COLO668 (cell line): ENCODE measurements at regions not wholly inside any gene's neighbourhood (a gene's known extent, or its start where the extent isn't known, plus 50 kb on each side); places are given as distances from the start of the nearest gene placed in this dataset.
"Not testable (repeated sequence)": the region's sequence is repeated elsewhere in the genome, so short reads cannot be mapped to it uniquely, and the experiment has no call there.

Experiments used
- DNase-seq: peaks from one replicate; lab custom pipeline; 2025; ENCODE audit not compliant: unreplicated experiment; lab: John Stamatoyannopoulos, UW

DNA sequence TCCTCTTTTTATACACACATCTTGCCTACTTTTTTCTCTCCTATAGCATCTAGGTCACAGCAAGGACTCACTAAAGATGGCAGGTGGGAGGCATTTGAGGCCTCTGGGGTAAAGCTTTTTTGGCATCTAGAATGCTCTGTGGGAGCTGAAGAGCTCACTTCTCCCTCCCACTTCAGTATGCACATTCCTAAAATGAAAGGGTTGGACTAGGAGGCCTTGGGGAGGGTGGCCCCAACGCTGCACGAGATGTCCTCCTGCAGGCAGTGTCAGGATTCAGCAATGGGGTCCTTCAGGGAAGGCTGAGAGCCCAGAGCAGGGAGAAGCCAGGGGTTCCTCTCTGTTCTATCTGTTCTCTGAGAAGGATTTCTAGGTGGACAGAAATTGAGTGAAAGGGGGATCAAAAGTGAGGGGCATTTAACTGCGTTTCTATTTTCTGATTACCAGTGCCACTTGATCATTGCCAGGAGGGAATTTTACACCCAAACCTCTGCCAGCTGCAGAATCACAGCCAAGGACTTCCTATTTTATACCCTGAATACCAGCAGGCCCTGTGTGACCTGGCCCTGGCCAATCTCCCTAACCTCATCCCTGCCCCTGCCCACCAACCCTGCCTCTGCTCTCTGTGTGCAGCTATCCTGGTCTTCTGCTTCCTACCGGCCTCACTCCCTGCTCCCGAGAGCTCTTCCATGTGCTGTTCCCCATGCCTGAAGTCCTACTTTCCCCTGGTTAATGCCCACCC is 186.2 kb downstream of the CYP26B1 start:
- no peak for DNase-seq

DNA sequence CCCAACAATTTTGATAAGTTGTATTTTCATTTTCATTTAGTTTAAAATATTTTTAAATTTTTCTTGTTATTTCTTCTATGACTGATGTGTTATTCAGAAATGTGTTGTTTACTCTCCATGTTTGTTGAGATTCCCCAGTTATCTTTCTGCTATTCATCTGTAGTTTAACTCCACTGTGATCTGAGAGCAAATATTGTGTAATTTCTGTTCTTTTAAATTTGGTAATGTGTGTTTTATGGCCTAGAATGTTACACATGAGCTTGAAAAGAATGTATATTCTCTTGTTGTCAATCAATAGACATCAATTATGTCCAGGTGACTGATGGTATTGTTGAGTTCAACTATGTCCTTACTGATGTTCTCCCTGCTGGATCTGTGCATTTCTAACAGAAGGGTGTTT is 188.2 kb downstream of the CYP26B1 start:
- no peak for DNase-seq

DNA sequence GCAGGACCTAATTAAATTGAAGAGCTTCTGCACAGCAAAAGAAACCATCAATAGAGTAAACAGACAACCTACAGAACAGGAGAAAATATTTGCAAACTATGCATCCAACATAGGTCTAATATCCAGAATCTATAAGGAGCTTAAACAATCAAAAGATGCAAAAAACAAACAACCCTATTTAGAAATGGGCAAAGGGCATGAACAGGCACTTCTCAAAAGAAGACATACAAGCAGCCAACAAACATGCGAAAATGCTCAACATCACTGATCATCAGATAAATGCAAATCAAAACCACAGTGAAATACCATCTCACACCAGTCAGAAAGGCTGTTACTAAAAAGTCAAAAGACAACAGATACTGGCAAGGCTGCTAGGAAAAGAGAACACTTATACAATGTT is 189.2 kb downstream of the CYP26B1 start:
- DNase-seq: not testable (repeated sequence)

DNA sequence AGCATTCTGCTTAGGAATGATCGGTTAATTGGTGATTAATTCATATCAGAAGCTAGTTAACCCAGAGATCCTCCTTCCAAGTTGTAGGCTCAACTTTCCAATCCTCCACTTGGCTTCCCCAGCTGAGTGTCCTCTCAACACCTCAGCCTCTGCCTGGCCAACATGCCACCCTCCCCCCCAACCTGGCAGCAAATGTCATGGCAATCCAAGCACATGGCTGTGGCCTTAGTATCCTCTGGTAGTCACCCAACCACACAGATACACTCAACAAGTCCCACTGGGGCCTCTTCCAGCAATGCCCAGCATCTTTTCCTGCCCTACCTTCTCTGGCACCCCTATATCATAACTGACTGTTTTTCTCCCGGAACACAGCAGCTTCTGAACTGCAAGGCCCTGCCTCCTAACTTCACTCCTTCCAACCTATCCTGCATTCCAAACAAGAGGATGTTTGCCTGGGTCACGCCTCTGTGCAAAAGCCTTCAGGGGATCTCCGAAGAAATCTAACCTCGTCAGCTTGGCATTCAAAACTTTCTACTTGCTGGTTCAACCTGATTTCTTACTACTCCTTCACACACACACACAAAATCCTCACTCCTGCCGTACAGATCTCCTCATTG is 195.0 kb downstream of the CYP26B1 start:
- no peak for DNase-seq

DNA sequence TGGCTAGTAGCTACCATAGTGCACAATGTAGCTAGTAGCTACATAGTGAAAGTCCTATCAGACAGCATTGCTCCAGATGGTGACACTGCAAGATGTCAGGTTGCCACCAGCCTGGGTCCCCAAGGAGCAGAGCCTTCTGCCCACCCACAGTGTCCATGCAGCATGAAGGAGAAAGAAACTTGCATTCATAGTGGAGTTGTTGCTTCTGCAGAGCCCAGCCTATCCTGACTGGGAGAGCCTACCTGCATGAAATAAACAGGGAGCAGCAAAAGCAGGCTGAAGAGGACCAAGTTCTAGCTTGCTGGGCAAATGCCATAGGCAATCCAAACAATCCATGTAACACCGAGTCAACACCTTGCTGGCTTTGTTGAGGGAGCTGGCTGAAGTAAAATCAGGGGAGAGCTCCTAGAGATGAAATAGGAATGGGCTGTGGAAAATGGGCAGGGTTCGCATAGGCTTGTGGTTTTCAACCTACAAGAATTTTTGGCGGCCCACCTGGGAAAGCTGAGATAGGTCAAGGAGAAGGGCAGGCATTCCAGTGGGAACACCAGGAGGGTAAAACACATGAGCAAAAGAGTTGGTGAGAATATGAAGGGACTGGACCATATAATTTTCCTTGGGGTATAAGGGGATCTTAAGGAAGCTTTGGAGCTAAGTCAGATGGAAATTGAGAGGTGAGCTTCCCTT is 195.8 kb downstream of the CYP26B1 start:
- no peak for DNase-seq

DNA sequence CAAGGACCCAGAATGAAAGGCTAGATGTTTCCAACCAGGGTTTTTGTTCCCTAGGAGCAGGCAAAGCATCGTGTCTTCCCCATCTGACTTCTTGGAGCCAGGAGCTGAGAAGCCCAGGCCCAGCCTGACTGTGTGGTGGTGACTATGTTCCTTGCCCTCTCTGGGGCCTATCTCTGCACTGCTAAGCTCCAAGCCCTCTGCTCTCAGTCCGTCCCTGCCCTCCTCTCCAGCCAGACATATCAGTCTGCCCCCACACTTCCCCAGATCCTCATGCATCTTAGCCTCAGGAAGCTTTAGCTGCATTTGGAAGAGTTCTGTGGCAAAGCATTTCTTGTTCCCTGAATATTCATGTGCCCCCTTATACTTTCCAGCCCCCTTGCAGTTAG is 196.6 kb downstream of the CYP26B1 start:
- no peak for DNase-seq

DNA sequence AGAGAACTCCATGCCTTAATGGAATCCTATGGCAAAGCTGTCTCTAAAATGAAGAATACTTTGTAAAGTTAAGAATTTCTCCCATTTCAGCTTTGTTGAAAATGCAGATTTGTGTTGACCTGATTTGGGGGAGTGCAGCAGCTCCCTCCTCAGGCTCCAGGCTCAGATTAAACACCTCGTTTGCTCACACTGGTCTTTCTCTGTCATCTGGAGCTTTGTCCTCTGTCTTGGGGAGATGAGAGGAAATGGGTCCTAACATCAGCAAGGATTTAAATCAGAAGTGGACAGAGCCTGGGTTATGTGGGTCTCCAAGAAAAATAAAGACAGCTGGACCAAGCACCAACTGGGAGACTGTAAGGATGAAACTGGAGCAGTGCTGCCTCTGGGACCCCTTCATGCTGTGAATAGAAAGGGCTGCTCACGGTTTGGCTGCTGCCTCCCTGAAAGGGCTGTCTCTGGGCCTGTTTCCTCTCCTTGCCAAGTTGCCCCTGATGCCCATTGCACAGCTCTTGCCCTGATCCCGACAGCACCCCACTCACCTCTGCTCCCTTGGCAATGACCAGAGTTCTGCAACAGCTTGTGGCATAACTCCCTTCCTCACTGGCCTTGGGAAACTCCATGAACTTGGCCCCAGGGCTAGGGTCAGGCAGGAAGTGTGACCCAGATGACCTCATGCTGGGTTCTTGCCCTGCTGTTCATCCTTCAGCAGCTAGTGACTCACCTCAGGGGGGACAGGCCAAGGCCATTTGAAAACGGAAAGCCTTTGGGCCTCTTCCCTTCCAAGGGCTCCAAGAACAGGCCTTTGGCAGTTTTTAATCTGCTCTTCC is 197.2 kb downstream of the CYP26B1 start:
- no peak for DNase-seq

DNA sequence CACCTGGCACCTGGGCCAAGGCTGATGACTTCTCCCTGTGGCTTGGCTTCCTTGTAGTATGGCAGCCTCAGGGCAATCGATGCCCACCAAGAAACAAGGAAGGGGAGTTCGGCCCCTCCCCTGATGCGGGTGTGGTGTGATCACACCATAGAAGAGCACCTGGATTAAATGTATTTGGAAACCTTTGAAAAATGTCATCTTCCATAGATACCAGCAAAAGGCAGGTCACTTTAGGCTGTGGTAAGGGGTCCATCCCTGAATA is 198.2 kb downstream of the CYP26B1 start:
- DNase-seq: no peak

DNA sequence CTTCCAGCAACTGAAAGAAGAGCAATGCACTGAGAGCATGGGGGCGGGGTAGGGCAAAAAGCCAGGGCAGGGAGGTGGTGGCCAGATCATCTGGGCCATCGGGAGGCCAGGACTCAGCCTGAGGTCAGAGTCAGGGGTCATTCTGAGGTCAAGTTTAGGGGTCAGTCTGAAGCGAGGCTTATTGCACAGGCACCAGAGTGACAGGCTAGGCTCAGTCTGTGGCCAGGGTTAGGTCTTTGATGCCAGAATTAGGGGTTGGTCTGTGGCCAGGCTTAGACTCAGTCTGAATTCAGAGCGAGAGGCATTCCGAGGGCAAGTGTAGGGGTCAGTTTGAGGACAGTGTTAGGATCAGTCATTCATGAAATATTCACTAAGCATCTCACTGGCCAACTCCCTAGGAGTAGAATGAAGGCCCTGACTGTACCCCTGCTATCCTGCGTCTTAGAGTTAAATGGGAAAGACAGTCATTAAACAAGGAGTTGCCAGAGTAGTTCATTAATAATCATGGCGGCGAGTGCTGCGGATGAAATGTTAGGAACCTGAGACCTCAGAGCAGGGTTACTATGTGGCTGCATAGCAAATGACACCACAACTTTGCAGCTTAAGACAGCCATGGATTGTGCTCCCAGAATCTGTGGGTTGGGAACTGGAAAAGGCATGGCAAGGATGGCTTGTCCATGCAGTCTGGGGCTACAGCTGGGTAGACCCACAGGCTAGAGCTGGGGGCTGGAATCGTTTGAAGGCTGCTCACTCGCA is 198.7 kb downstream of the CYP26B1 start:
- no peak for DNase-seq

DNA sequence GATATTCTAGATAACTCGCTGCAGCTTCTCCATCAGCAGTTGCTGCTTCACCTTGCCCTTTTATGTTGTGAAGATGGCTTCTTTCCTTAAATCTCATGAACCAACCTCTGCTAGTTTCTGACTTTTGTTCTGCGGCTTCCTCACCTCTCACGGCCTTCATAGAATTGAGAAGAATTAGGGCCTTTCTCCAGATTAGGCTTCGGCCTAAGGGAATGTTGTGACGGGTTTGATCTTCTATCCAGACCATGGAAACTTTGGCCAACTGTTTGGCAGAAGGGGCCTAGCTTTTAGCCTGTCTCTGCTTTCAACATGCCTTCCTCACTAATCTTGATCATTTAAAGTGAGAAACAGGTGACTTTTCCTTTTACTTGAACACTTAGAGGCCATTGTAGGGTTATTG is 199.9 kb downstream of the CYP26B1 start:
- DNase-seq: no peak

DNA sequence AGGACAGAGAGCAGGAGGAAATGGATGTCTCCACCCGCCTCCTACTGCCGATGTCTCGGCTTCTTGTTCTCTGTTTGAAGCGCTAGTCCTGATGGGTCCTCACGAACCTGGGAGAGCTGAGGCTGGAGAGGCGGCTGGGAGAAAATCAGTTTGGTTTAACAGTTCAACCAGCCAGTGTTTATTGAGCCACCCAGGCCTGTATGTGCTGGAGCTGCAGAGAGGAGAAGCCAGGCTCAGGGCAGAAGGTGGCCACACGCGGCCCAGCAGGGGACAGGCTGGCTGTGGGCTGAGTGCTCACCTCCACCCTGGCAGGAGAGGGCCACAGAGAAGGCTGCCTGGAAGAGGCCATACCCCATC is 202.1 kb downstream of the CYP26B1 start:
- no peak for DNase-seq

DNA sequence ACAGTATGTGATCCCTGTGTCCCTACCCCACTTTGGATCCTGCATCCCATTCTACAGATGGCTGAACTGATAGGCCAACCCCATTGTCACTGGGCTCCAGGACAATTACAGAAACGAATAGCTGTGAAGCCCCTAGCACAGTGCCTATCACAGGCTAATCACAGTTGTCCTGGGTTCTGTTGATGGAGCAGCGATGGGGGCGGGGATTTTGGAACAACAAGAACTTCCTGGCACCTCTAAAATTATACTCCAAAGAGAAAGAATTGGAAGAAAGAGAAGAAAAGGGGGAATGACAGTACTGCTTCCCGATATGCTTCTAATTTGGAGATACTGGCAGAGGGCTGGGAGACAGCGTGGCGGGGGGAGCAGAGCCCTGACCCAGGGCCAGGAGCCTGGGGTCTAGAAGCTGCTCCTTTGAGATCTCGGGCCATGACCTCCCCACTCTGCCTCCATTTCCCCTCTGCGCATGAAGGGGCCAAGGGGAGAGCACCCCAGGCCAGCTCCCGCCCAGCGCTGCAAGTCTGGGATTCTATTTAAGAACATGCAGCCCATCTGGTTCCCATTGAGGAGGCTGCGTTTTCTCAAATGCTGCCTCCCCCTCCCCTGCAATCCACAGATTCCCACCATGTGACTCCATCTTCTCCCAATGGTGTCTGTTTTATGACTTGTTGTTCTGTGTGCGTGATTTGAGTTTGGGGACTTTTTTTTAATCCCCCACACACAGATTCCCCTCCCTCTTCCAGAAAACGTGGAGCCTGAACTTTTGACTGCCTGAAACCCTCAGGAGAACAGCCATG is 202.7 kb downstream of the CYP26B1 start:
- no peak for DNase-seq

DNA sequence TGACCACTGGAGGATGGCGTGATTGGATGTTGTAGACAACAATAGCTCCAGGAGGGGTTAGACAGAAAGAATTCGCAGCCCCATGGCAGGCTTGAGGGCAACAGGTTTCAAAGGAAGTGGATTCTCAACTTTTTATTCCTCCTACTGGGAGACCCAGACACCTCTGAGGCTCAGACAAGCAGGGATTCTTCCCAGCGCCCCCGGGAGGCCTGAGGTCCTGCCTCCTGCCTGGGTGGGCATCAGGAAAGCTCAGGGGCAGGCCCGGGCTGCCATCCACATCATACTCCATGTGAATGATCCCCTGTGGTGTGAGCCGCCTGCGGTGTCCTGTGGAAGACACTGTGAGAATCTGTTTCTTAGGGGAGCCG is 203.5 kb downstream of the CYP26B1 start:
- no peak for DNase-seq

DNA sequence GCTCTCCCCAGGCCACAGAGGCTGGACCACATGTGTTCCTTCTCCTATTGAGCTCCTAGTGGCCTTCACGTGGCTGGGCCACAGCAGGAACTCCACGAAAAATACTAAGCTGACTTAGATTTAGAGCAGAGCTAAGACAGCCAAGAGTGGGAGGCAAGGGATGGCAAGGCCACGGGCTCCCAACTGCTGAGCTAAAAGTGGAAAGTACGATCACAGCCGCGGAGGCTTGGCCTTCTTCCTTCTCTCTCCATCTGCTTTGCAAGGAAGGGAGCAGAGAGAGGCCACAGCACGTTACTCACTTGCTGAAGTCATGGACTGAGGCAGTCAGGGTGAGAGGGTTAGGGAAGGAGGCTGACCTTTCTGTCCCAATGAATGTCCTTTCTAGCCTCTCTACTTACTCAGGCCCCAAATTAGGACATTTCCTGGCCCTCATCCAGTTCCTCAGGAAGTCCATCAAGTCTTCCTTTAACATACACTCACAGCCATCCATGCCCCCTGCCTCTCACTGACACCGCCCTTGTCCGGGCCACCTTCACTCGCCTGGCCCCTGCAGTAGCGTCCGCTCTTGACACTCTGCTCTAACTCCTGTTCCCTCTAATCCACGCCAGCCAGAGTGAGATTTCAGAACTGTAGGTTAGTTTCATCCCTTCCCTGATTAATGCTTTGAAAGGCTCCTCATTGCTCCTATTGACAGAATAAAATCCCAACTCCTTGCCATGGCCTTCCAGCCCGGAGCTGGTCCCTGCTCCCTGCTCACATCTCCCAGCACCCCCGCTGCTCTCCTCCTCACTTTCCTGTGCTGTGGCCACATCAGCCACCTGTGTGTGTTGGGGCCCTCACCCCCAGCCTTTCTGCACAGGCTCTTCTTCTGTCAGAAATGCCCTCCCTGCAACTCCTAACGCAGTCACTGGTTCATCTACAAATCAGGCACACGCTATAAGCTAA is 204.2 kb downstream of the CYP26B1 start:
- DNase-seq: no peak

DNA sequence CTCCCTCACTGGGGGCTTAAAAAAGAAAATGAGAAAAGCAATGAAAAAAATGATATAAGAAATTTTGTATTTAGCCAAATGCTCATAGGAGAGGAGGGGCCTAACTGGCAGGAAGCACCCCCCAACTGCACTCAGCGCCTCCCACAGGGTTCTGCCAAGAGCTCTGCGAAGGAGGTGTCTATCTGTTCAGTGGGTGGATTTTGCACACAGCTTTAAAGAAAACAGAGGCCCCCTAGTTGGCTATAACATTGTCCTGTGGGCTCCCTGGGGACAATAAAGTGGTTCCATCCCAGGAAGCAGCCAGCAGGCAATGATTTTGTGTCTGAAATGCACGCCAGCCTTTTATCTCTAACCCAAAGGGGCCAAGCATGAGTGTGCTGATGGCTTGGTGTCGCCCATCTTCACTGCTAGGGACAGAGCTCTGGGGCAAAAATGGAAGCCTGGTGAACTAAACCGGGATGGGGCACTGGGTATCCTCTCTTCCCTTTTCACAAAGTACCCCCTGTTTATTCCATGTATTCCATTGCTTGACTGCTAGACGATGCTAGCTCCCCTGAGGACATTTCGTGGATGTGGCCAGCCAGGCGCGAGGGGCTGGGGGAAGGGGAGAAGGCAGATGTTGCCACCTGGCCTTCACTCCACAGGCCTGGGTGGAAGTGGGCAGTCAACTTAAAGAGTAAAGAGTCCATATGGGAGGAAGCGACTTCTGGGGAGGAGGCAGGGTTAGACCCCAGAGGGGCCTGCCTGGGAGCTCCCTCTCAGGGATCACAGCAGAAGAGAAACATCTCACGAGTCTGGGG is 205.7 kb downstream of the CYP26B1 start:
- DNase-seq: no peak

DNA sequence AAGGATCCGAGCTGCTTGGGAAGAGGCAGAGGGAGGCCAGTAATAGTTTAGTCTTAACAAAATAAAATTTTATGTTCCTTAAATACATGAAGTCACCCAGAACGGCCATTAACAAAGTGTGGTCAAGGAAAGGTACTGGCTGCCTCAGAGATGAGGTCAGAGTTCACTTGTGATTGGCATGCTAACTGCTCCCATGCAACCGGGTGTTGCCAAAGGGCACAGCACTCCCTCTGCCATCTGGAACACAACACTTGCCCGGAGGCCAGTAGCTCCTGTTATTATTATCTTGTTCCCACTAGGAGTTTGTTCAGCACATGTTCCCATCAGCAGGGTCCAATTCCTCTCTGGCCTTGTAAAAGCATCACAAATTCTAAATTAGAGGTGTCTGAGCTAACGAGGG is 207.0 kb downstream of the CYP26B1 start:
- DNase-seq: no peak

DNA sequence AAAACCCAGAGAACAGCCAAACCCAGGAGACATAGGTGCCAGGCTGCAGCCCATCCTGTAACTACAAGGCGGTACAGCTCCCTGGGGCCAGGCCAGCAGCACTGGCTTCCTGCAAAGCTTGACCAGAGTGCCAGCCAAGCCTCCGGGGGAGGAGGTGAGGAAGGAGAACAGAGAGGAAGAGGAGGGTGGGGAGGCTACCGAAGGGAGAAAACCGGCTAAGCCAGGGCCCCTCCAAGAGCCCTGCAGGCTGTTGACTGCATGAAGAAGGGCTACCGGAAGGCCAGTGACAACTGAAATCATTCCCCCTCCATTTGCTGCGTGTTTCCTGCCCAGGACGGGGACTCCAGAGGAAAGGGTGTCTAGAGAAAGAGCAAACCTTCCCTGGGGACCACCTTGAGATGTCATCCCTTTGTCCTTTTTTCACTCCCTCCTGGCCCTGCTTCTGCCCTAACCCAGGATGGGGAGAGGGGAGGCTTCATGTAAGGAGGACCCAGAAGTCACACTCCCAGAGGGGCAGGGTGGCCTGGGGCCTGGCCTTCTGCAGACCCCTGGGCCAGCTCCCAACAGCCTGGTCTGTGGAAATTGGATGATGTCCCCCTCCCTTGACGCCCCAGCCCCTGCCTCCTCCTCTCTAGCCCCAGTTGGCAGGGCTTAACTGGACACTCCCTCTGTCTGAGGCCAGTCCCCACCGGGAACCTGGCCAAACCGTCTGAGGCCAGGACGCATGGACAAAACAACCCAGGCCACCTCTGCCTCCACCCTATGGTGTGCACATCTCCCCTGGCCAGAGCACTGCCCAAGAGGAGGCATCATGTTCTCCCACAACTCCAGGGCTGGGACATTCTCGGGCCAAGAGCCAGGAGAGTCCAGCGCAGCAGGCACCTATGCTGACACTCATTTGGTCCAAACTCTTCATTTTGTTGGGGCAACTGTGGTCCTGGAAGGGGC is 207.8 kb downstream of the CYP26B1 start:
- no peak for DNase-seq
